Panc1 (cell line): ENCODE measurements at regions not wholly inside any gene's neighbourhood (a gene's known extent, or its start where the extent isn't known, plus 50 kb on each side); places are given as distances from the start of the nearest gene placed in this dataset.

Experiments used
- ATAC-seq: fragments of 200-7000 bp; cut with Tn5 transposase; 2 replicates; pipeline ENCODE4 v1.9.1; 2020; ENCODE audit warnings: mild to moderate bottlenecking, moderate library complexity
- BruUV-seq: library from RNA; stranded (reverse); fragments of 400-500 nt; replicated peaks from 2 replicates; lab custom pipeline; 2021; lab: Mats Ljungman, UMichigan
- CTCF ChIA-PET: fragments of 300-600 bp; sonication (Branson Sonifier 250); formaldehyde crosslinking; loops from one replicate; lab custom pipeline; 2022; ENCODE audit warnings: antibody characterized with exemption; lab: Charles Lee
- POLR2A ChIA-PET: fragments of 300-600 bp; sonication (Branson Sonifier 250); formaldehyde crosslinking; loops from one replicate; lab custom pipeline; 2022; ENCODE audit warnings: antibody characterized with exemption; lab: Charles Lee
- DNase-seq: peaks from one replicate; pipeline ENCODE4 v3.0.0-alpha.2; 2010; ENCODE audit warnings: low read depth, low spot score
- H3K27ac ChIP-seq: 2 replicates; pipeline ENCODE4 v1.5.1; 2011; ENCODE audit warnings: mild to moderate bottlenecking, low read length, inconsistent platforms
- H3K27me3 ChIP-seq: fragments of 200-500 bp; sonication (Bioruptor generic); 2 replicates; pipeline ENCODE4 v1.6.0; 2014; ENCODE audit warnings: low read length, inconsistent platforms; ENCODE audit not compliant: control insufficient read depth, insufficient read depth
- H3K36me3 ChIP-seq: fragments of 200-500 bp; sonication (Bioruptor generic); 2 replicates; pipeline ENCODE4 v1.5.1; 2014; ENCODE audit warnings: inconsistent platforms, mild to moderate bottlenecking, low read length, moderate library complexity; ENCODE audit not compliant: control insufficient read depth, insufficient read depth
- H3K4me1 ChIP-seq: 2 replicates; pipeline ENCODE4 v1.5.1; 2011; ENCODE audit warnings: inconsistent platforms, mild to moderate bottlenecking, low read length, moderate library complexity; ENCODE audit not compliant: control insufficient read depth, insufficient read depth
- H3K4me3 ChIP-seq, 2 experiments: 2 replicates each; pipeline ENCODE4 v1.5.1; 2011 to 2012; ENCODE audit warnings: low read depth in 2 of 2, low read length in 2 of 2, mild to moderate bottlenecking in 2 of 2, inconsistent platforms in 1 of 2, moderate library complexity in 1 of 2
- H3K9me3 ChIP-seq: fragments of 200-500 bp; sonication (Bioruptor generic); 2 replicates; pipeline ENCODE4 v1.5.1; 2014; ENCODE audit warnings: low read depth, mild to moderate bottlenecking, inconsistent platforms, low read length, moderate library complexity; ENCODE audit not compliant: control insufficient read depth, insufficient read depth
- CTCF ChIP-seq: fragments of 450-650 bp; IDR thresholded peaks from 2 replicates; pipeline ENCODE4 v1.5.1; 2017; ENCODE audit warnings: mild to moderate bottlenecking
- POLR2AphosphoS5 ChIP-seq: IDR thresholded peaks from 2 replicates; pipeline ENCODE4 v1.6.1; 2012; ENCODE audit warnings: mild to moderate bottlenecking, low read depth, low read length, moderate library complexity
- SIN3A ChIP-seq: IDR thresholded peaks from 2 replicates; pipeline ENCODE4 v1.6.1; 2012; ENCODE audit warnings: low read depth, mild to moderate bottlenecking, low read length, moderate library complexity, borderline replicate concordance; ENCODE audit not compliant: insufficient read depth
- TCF7L2 ChIP-seq: IDR thresholded peaks from 2 replicates; pipeline ENCODE4 v1.6.1; 2011; ENCODE audit warnings: mild to moderate bottlenecking, low read depth, low read length, inconsistent platforms
- in situ Hi-C: cut with HindIII; loops from 2 replicates; pipeline ENCODE4 v1.10.0; 2016; ENCODE audit warnings: low sequenced_read_pairs, low pct_unique_long_range_greater_than_20kb
- intact Hi-C: fragments of 100-400 bp; cut with micrococcal nuclease; formaldehyde crosslinking; loops from one replicate; pipeline ENCODE4 v1.10.0; 2022; ENCODE audit not compliant: unreplicated experiment
- TF ChIP-seq, protein P1 (sequence below), 2 experiments: IDR thresholded peaks; 2 replicates each; pipeline ENCODE4 v1.6.1; 2011 to 2012; ENCODE audit warnings: low read depth in 2 of 2, control low read depth in 1 of 2, low read length in 1 of 2, mild to moderate bottlenecking in 1 of 2, moderate library complexity in 1 of 2; ENCODE audit not compliant: insufficient read depth in 1 of 2

- intact Hi-C loops (no loop called here), in situ Hi-C loops (no loop called here)
- Histone ChIP-seq H3K27ac (no peak overlapping the region), H3K9me3 (no peaks in the 10 kb centered on the region), H3K36me3 (no peaks in the 10 kb centered on the region), H3K4me1 (no peaks in the 10 kb centered on the region), H3K27me3 (no peaks in the 10 kb centered on the region), H3K4me3 (no peak overlapping the region)
- ATAC-seq: no peak
- BruUV-seq: no TSS peak
- ChIA-PET CTCF (interaction anchor here (0.6 kb wide), 1 partner anchor 225 kb away, joined by 6 read pairs; no protein-coding TSS in a partner anchor), POLR2A (no interaction called here)
- TF ChIP-seq SIN3A (no peak), CTCF (no peak), TCF7L2 (no peak), POLR2AphosphoS5 (no peak)
- TF ChIP-seq, protein P1, sequence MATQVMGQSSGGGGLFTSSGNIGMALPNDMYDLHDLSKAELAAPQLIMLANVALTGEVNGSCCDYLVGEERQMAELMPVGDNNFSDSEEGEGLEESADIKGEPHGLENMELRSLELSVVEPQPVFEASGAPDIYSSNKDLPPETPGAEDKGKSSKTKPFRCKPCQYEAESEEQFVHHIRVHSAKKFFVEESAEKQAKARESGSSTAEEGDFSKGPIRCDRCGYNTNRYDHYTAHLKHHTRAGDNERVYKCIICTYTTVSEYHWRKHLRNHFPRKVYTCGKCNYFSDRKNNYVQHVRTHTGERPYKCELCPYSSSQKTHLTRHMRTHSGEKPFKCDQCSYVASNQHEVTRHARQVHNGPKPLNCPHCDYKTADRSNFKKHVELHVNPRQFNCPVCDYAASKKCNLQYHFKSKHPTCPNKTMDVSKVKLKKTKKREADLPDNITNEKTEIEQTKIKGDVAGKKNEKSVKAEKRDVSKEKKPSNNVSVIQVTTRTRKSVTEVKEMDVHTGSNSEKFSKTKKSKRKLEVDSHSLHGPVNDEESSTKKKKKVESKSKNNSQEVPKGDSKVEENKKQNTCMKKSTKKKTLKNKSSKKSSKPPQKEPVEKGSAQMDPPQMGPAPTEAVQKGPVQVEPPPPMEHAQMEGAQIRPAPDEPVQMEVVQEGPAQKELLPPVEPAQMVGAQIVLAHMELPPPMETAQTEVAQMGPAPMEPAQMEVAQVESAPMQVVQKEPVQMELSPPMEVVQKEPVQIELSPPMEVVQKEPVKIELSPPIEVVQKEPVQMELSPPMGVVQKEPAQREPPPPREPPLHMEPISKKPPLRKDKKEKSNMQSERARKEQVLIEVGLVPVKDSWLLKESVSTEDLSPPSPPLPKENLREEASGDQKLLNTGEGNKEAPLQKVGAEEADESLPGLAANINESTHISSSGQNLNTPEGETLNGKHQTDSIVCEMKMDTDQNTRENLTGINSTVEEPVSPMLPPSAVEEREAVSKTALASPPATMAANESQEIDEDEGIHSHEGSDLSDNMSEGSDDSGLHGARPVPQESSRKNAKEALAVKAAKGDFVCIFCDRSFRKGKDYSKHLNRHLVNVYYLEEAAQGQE (IDR thresholded peaks at IDR 0.05; ENCODE audit: insufficient read depth in 1 of 2, low read depth in 2 of 2, low read length in 1 of 2): no peak
- DNase-seq: no peak
Measured at GRCh38 chr7:24200407-24200966, 83.5 kb upstream of the NPY start.

DNA sequence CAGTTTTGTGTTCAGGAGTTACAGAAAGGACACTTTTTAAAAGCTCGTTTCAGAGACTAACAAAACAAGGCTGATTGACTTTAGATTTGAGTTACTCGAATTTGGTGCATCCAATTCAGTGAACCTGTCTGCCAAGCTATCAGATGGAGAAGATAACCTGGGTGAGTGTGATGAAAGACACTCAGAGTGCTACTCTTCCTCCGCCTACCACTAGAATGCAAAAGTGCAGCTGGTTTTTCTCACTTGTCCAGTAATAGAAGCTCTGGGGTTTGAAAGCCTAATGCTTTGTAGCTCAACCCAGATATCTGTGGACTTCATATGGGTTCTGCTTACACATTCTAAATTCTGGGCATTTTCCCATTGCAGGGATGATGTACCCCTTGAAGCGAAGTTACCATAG, 82.8 kb upstream of the NPY start:
- Histone ChIP-seq H3K27ac (no peak overlapping the region), H3K4me1 (no peaks in the 10 kb centered on the region), H3K4me3 (no peak overlapping the region), H3K27me3 (no peaks in the 10 kb centered on the region), H3K36me3 (no peaks in the 10 kb centered on the region), H3K9me3 (no peaks in the 10 kb centered on the region)
- no TSS peak for BruUV-seq
- ATAC-seq: no peak
- intact Hi-C loops (no loop called here), in situ Hi-C loops (no loop called here)
- TF ChIP-seq SIN3A (no peak), TCF7L2 (no peak), POLR2AphosphoS5 (no peak), CTCF (no peak)
- TF ChIP-seq, protein P1 (IDR thresholded peaks at IDR 0.05; ENCODE audit: insufficient read depth in 1 of 2, low read depth in 2 of 2, low read length in 1 of 2): no peak
- no peak for DNase-seq
- ChIA-PET POLR2A (interaction anchor here (0.6 kb wide), 1 partner anchor 231 kb away, joined by 4 read pairs; no protein-coding TSS in a partner anchor), CTCF (interaction anchor here (0.6 kb wide), 1 partner anchor 226 kb away, joined by 6 read pairs; no protein-coding TSS in a partner anchor)
